ENCODE measurements at regions not wholly inside any gene's neighbourhood (a gene's known extent, or its start where the extent isn't known, plus 50 kb on each side); places are given as distances from the start of the nearest gene placed in this dataset.

DNA sequence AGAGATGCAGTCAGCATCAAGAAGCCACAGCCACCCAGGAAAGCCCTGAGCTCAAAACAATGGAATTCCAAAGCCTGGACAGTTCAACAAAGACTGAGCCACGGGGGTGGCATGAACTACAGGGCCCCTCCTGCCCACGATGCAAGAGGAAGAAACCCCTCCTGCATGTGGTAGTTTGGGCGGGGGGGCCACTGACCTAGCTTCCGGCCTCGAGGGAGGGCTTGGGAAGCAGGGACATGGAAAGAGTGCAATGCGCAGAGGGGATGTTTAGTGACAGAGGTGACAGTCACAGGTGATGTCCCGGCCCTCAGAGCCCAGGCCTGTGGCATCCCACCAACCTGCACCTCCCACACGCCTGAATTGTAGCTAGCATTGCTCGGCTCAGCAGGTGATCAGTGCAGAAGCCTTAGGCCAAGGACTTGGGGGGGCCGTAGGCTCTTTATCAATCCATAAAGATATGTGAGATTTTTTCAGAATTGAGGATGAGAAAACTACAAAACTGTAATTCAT is 318.8 kb downstream of the TEX29 start:
- no peaks in the 10 kb centered on the region for H3K36me3 ChIP-seq (ENCODE audit: control insufficient read depth, insufficient read depth, low read length)
- H3K9me3 ChIP-seq (ENCODE audit: control insufficient read depth, insufficient read depth, low read depth, low read length), result no peaks in the 10 kb centered on the region
- H3K9ac ChIP-seq (ENCODE audit: insufficient read depth, low read length), result no peak overlapping the region
- no peaks in the 10 kb centered on the region for H3K27me3 ChIP-seq (ENCODE audit: control insufficient read depth, insufficient read depth, low read length)
- H2AFZ ChIP-seq (ENCODE audit: low read length), result no peak overlapping the region
- H3K4me2 ChIP-seq (ENCODE audit: extremely low read depth, insufficient read depth, low read length), result no peak overlapping the region
- H3K27ac ChIP-seq (ENCODE audit: insufficient read depth, low read length), result no peak overlapping the region
- H3K4me1 ChIP-seq (ENCODE audit: control insufficient read depth, extremely low read depth, insufficient read depth, low read length), result no peaks in the 10 kb centered on the region
- no peaks in the 10 kb centered on the region for H4K20me1 ChIP-seq (ENCODE audit: control insufficient read depth, extremely low read depth, insufficient read depth, low read length)
- H3K79me2 ChIP-seq (ENCODE audit: control insufficient read depth, insufficient read depth, low read length), result no peaks in the 10 kb centered on the region
- TF ChIP-seq, protein P1, sequence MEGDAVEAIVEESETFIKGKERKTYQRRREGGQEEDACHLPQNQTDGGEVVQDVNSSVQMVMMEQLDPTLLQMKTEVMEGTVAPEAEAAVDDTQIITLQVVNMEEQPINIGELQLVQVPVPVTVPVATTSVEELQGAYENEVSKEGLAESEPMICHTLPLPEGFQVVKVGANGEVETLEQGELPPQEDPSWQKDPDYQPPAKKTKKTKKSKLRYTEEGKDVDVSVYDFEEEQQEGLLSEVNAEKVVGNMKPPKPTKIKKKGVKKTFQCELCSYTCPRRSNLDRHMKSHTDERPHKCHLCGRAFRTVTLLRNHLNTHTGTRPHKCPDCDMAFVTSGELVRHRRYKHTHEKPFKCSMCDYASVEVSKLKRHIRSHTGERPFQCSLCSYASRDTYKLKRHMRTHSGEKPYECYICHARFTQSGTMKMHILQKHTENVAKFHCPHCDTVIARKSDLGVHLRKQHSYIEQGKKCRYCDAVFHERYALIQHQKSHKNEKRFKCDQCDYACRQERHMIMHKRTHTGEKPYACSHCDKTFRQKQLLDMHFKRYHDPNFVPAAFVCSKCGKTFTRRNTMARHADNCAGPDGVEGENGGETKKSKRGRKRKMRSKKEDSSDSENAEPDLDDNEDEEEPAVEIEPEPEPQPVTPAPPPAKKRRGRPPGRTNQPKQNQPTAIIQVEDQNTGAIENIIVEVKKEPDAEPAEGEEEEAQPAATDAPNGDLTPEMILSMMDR (conservative IDR thresholded peaks at IDR 0.05 in 1 of 2, IDR thresholded peaks at IDR 0.05 in 1 of 2; ENCODE audit: low read depth in 1 of 2, low read length in 2 of 2), result no peak
- no peak for TF ChIP-seq EZH2 (IDR thresholded peaks at IDR 0.05; ENCODE audit: low read length, missing control alignments)
- H3K4me3 ChIP-seq (replicated peaks in 1 of 4; ENCODE audit: control extremely low read depth in 1 of 4, insufficient read depth in 1 of 4, low read depth in 3 of 4, low read length in 4 of 4), result no peak overlapping the region
- no peak for DNase-seq (ENCODE audit: low read depth in 2 of 2)

DNA sequence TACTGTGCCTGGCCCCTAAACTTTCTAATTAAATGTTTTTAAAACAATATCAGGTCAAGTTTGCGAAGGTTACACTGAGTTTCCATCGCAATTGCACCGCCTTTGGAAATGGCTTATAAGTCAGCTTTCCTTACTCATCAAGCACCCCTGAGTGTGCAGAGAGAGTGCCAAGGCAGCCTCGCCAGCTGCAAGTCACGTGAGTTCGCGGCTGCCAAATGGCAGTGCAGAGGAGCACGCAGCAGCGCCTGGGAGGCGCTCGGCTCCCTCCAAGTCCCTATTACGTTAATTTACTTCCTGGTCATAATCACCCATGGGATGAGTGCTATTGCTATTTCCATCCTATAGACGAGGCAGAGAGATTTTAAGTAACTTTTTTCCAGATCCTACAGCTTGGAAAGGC is 319.6 kb downstream of the TEX29 start:
- no peak overlapping the region for H3K27ac ChIP-seq (ENCODE audit: insufficient read depth, low read length)
- no peaks in the 10 kb centered on the region for H4K20me1 ChIP-seq (ENCODE audit: control insufficient read depth, extremely low read depth, insufficient read depth, low read length)
- no peak for DNase-seq (ENCODE audit: low read depth in 2 of 2)
- TF ChIP-seq, protein P1 (conservative IDR thresholded peaks at IDR 0.05 in 1 of 2, IDR thresholded peaks at IDR 0.05 in 1 of 2; ENCODE audit: low read depth in 1 of 2, low read length in 2 of 2), result no peak
- no peak for TF ChIP-seq EZH2 (IDR thresholded peaks at IDR 0.05; ENCODE audit: low read length, missing control alignments)
- H3K79me2 ChIP-seq (ENCODE audit: control insufficient read depth, insufficient read depth, low read length), result no peaks in the 10 kb centered on the region
- no peaks in the 10 kb centered on the region for H3K36me3 ChIP-seq (ENCODE audit: control insufficient read depth, insufficient read depth, low read length)
- no peaks in the 10 kb centered on the region for H3K4me1 ChIP-seq (ENCODE audit: control insufficient read depth, extremely low read depth, insufficient read depth, low read length)
- no peak overlapping the region for H3K9ac ChIP-seq (ENCODE audit: insufficient read depth, low read length)
- no peak overlapping the region for H3K4me3 ChIP-seq (replicated peaks in 1 of 4; ENCODE audit: control extremely low read depth in 1 of 4, insufficient read depth in 1 of 4, low read depth in 3 of 4, low read length in 4 of 4)
- no peak overlapping the region for H3K4me2 ChIP-seq (ENCODE audit: extremely low read depth, insufficient read depth, low read length)
- H3K9me3 ChIP-seq (ENCODE audit: control insufficient read depth, insufficient read depth, low read depth, low read length), result no peaks in the 10 kb centered on the region
- no peak overlapping the region for H2AFZ ChIP-seq (ENCODE audit: low read length)
- H3K27me3 ChIP-seq (ENCODE audit: control insufficient read depth, insufficient read depth, low read length), result no peaks in the 10 kb centered on the region

DNA sequence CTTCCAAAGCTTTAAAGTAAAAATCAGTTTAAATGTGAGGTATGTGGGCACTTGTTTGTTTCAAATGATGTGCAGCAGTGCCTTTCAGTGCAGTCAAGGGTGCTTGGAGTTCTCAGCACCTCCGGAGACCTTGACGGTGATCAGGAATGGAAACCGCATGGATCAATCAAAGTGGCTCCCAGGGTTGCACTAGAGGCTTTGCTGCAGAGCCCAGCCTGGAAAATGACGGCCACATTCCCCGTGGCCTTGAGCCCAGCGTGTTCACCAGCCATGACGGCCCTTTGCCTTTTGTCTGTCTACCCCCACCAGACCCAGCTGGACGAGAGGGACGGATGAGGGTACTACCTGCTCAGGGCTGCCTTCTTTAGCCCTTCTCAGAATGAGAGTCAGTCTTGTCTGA is 320.0 kb downstream of the TEX29 start:
- Histone ChIP-seq H3K4me3 (replicated peaks in 1 of 4; ENCODE audit: control extremely low read depth in 1 of 4, insufficient read depth in 1 of 4, low read depth in 3 of 4, low read length in 4 of 4) (no peak overlapping the region), H3K9ac (ENCODE audit: insufficient read depth, low read length) (no peak overlapping the region), H3K4me2 (ENCODE audit: extremely low read depth, insufficient read depth, low read length) (no peak overlapping the region), H3K27me3 (ENCODE audit: control insufficient read depth, insufficient read depth, low read length) (no peaks in the 10 kb centered on the region), H3K79me2 (ENCODE audit: control insufficient read depth, insufficient read depth, low read length) (no peaks in the 10 kb centered on the region), H3K27ac (ENCODE audit: insufficient read depth, low read length) (no peak overlapping the region), H3K36me3 (ENCODE audit: control insufficient read depth, insufficient read depth, low read length) (no peaks in the 10 kb centered on the region), H2AFZ (ENCODE audit: low read length) (no peak overlapping the region), H4K20me1 (ENCODE audit: control insufficient read depth, extremely low read depth, insufficient read depth, low read length) (no peaks in the 10 kb centered on the region), H3K4me1 (ENCODE audit: control insufficient read depth, extremely low read depth, insufficient read depth, low read length) (no peaks in the 10 kb centered on the region), H3K9me3 (ENCODE audit: control insufficient read depth, insufficient read depth, low read depth, low read length) (no peaks in the 10 kb centered on the region)
- TF ChIP-seq EZH2 (IDR thresholded peaks at IDR 0.05; ENCODE audit: low read length, missing control alignments), result no peak
- TF ChIP-seq, protein P1 (conservative IDR thresholded peaks at IDR 0.05 in 1 of 2, IDR thresholded peaks at IDR 0.05 in 1 of 2; ENCODE audit: low read depth in 1 of 2, low read length in 2 of 2), result no peak
- no peak for DNase-seq (ENCODE audit: low read depth in 2 of 2)
